ENCODE measurements at regions not wholly inside any gene's neighbourhood (a gene's known extent, or its start where the extent isn't known, plus 50 kb on each side); places are given as distances from the start of the nearest gene placed in this dataset.

DNA sequence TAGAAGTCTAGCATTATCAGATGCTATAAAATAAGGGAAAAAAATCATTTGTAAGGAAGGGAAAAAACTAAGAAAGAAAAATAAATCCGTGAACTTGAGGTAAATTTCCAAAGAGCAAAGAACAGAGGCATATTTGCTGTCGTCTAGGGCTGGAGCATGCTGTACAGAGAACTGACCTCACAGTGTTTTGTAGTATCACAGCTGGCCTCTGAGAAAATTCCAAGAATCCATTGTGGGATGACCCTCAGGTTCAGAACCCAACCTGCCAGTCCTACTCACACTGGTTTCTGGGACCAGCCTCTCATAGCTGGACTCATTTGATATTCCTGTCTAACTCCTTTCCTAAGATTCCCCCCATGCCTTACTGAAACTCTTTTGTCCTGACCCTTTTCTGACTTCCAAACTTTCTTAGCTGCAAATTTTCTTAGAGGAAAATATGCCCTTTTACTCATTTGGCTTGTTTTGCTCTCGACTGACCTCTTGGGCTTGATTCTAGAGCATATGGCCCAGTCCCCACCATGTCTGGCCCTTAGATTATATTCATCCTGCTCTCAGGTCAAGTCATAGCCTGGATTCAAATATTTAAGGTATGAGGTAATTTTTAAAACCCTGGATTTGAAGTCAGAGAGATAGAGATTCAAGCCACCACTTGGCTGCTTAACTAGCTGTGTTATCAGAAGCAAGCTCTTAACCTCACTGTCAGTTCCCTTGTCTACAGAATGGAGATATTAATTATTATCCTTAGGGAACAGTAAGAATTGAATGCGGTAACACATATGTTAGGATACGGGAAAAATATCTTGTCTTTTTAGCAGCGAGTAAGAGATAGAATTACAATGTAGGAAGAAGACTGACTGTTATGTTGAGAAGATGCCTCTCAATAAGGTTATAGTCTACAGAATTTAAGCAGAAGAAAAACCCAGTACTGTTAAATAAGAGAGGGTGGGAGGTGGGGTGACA lies 89.7 kb upstream of the KCNA4 start:
- Histone ChIP-seq H3K9me3 (no peaks in the 10 kb centered on the region), H3K4me3 (no peak overlapping the region), H3K4me2 (no peak overlapping the region), H3K27ac (no peak overlapping the region), H3K4me1 (no peaks in the 10 kb centered on the region; the same call in 2 of the 3 replicates)
- FAIRE-seq (no peak), ATAC-seq (no peak), DNase-seq (ENCODE audit: low read depth in 1 of 2, low spot score in 1 of 2) (no peak)
- TF ChIP-seq ESRRA (IDR thresholded peaks at IDR 0.05; ENCODE audit: borderline replicate concordance, low read length) (no peak), NR3C1 (IDR thresholded peaks at IDR 0.05) (no peak), RFX5 (IDR thresholded peaks at IDR 0.05) (no peak), JUN (IDR thresholded peaks at IDR 0.05) (no peak), ZFP36 (IDR thresholded peaks at IDR 0.05; ENCODE audit: borderline replicate concordance, partially characterized antibody) (no peak), CHD4 (IDR thresholded peaks at IDR 0.05; ENCODE audit: borderline replicate concordance) (no peak), JUNB (IDR thresholded peaks at IDR 0.05) (no peak), PHF8 (IDR thresholded peaks at IDR 0.05; ENCODE audit: borderline replicate concordance, low read depth) (no peak), ZNF302 (CRISPR knock-in tag; IDR thresholded peaks at IDR 0.05) (no peak), EP300 (IDR thresholded peaks at IDR 0.05) (no peak)
- TF ChIP-seq, protein P1, sequence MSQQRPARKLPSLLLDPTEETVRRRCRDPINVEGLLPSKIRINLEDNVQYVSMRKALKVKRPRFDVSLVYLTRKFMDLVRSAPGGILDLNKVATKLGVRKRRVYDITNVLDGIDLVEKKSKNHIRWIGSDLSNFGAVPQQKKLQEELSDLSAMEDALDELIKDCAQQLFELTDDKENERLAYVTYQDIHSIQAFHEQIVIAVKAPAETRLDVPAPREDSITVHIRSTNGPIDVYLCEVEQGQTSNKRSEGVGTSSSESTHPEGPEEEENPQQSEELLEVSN (IDR thresholded peaks at IDR 0.05; ENCODE audit: borderline replicate concordance, low read depth), result no peak
- TF ChIP-seq, protein P2, sequence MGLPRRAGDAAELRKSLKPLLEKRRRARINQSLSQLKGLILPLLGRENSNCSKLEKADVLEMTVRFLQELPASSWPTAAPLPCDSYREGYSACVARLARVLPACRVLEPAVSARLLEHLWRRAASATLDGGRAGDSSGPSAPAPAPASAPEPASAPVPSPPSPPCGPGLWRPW (IDR thresholded peaks at IDR 0.05), result no peak
- TF ChIP-seq, protein P3, sequence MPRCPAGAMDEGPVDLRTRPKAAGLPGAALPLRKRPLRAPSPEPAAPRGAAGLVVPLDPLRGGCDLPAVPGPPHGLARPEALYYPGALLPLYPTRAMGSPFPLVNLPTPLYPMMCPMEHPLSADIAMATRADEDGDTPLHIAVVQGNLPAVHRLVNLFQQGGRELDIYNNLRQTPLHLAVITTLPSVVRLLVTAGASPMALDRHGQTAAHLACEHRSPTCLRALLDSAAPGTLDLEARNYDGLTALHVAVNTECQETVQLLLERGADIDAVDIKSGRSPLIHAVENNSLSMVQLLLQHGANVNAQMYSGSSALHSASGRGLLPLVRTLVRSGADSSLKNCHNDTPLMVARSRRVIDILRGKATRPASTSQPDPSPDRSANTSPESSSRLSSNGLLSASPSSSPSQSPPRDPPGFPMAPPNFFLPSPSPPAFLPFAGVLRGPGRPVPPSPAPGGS (IDR thresholded peaks at IDR 0.05), result no peak
- POLR2A ChIA-PET, result no interaction called here
- CTCF ChIA-PET, result interaction anchor here (1.9 to 2.4 kb wide), 3 partner anchors 8 to 37 kb away, joined by 5 to 8 read pairs (median 7); no protein-coding TSS in a partner anchor
- WGBS (ENCODE audit: missing lambda C conversion rate), result 33% methylated on average over 6 of the region's 6 CpGs

DNA sequence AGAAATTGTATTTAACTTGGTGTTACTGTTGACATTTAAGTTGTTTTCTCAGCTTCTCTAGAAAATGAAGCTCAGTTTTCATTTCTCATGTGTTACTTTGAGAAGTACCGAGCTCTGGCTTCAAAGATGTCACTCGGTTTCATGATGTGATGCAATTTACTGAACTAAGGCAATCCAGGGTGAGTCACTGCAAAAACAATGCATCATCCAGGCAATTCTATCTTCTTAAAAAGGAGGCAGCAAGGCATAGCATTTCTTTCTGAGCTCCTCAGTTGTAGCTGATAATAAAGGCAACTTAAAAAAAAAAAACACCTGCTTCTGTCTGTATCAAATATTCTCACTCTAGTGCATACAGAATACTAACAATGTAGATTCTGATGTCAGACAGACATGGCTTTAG lies 91.1 kb upstream of the KCNA4 start:
- TF ChIP-seq HMGXB4 (CRISPR knock-in tag; IDR thresholded peaks at IDR 0.05; ENCODE audit: borderline replicate concordance) (no peak), FOSL2 (IDR thresholded peaks at IDR 0.05) (peak; percentile 42; the same call in 1 of the 2 replicates), FOSL2 (CRISPR knock-in tag; IDR thresholded peaks at IDR 0.05) (peak; percentile 52; the same call in 1 of the 2 replicates), CEBPB (IDR thresholded peaks at IDR 0.05) (peak; percentile 37 to 48; a peak in 2 of 4 replicates)
- TF ChIP-seq, protein P2 (IDR thresholded peaks at IDR 0.05), result 0 out of 2 replicates have a peak, but pooled peaks have one; percentile 25
- no peak for FAIRE-seq
- Histone ChIP-seq H3K4me1 (no peaks in the 10 kb centered on the region; the same call in 2 of the 3 replicates), H3K27ac (no peak overlapping the region; a peak in 1 of 6 replicates), H3K9me3 (no peaks in the 10 kb centered on the region), H3K4me2 (peak overlapping the region; percentile 43; the same call in 2 of the 3 replicates), H3K4me3 (no peak overlapping the region)
- ATAC-seq, result peak in 1 of 2 experiments; percentile 84; a peak in 2 of 6 replicates
- CTCF ChIA-PET, result interaction anchor here (1.9 to 2.4 kb wide), 3 partner anchors 10 to 36 kb away, joined by 5 to 8 read pairs (median 7); no protein-coding TSS in a partner anchor
- POLR2A ChIA-PET, result interaction anchor here (1.2 kb wide), 1 partner anchor 215 kb away, joined by 3 read pairs; the partner anchor contains the start of gene ARL14EP
- peak in 1 of 2 experiments; percentile 35 for DNase-seq (ENCODE audit: low read depth in 1 of 2, low spot score in 1 of 2)
- 2% methylated on average over 2 of the region's 2 CpGs for WGBS (ENCODE audit: missing lambda C conversion rate)

All from A549 (cell line).